ENCODE measurements at regions not wholly inside any gene's neighbourhood (a gene's known extent, or its start where the extent isn't known, plus 50 kb on each side); places are given as distances from the start of the nearest gene placed in this dataset.

GRCh38 chr13:34276764-34277163 is 458.8 kb downstream of the RFC3 start:
- intact Hi-C loops (cut with micrococcal nuclease): no loop called here
- Histone ChIP-seq H3K27me3 (ENCODE audit: insufficient read depth, low read length) (no peaks in the 10 kb centered on the region), H2AFZ (ENCODE audit: low read depth, low read length, poor library complexity, severe bottlenecking) (no peak overlapping the region), H3K9ac (ENCODE audit: low read length) (no peak overlapping the region), H3K4me2 (ENCODE audit: low read length) (no peak overlapping the region), H3K9me3 (ENCODE audit: control insufficient read depth in 1 of 2, insufficient read depth in 1 of 2, low read depth in 1 of 2, low read length in 2 of 2) (no peaks in the 10 kb centered on the region), H3K27ac (ENCODE audit: low read depth, low read length) (no peak overlapping the region), H3K4me3 (replicated peaks in 1 of 2; ENCODE audit: low read depth in 1 of 2, low read length in 2 of 2) (no peak overlapping the region), H3K79me2 (ENCODE audit: insufficient read depth, low read length) (no peaks in the 10 kb centered on the region), H4K20me1 (ENCODE audit: insufficient read depth) (no peaks in the 10 kb centered on the region), H3K36me3 (ENCODE audit: control insufficient read depth in 1 of 2, insufficient read depth in 2 of 2, low read length in 2 of 2) (no peaks in the 10 kb centered on the region), H3K4me1 (ENCODE audit: control insufficient read depth in 1 of 2, insufficient read depth in 2 of 2, low read length in 2 of 2) (no peaks in the 10 kb centered on the region), H3K9me2 (ENCODE audit: insufficient read depth) (no peaks in the 10 kb centered on the region)
- TF ChIP-seq POLR2AphosphoS5 (IDR thresholded peaks at IDR 0.05; ENCODE audit: low read depth, low read length): no peak
- TF ChIP-seq RAD21 (IDR thresholded peaks at IDR 0.05; ENCODE audit: low read depth): no peak
- no peak for TF ChIP-seq YY1 (IDR thresholded peaks at IDR 0.05; ENCODE audit: extremely low read depth, insufficient replicate concordance, low read depth, low read length)
- TF ChIP-seq ZFX (IDR thresholded peaks at IDR 0.05): no peak
- TF ChIP-seq, protein P1, sequence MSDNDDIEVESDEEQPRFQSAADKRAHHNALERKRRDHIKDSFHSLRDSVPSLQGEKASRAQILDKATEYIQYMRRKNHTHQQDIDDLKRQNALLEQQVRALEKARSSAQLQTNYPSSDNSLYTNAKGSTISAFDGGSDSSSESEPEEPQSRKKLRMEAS (IDR thresholded peaks at IDR 0.05): no peak
- no peak for TF ChIP-seq EGR1 (IDR thresholded peaks at IDR 0.05; ENCODE audit: low read depth)
- no peak for TF ChIP-seq EZH2 (IDR thresholded peaks at IDR 0.05)
- TF ChIP-seq FOSL1 (IDR thresholded peaks at IDR 0.05; ENCODE audit: low read depth): no peak
- TF ChIP-seq TCF7L2 (IDR thresholded peaks at IDR 0.05; ENCODE audit: borderline replicate concordance, extremely low read depth, insufficient read depth, insufficient read length): no peak
- no peak for TF ChIP-seq SP1 (IDR thresholded peaks at IDR 0.05; ENCODE audit: low read depth)
- TF ChIP-seq ZNF274 (IDR thresholded peaks at IDR 0.05; ENCODE audit: low read depth, low read length): no peak
- no peak for TF ChIP-seq SRF (IDR thresholded peaks at IDR 0.05; ENCODE audit: low read depth)
- TF ChIP-seq JUND (IDR thresholded peaks at IDR 0.05): no peak
- ChIA-PET RAD21 (ENCODE audit: low non-redundant PET in 1 of 2, low total read pairs in 2 of 2, uncharacterized antibody in 2 of 2, unreplicated experiment in 2 of 2) (no interaction called here), POLR2A (no interaction called here), CTCF (no interaction called here)
- no TSS peak for BruUV-seq (replicated peaks)
- no peak for ATAC-seq
- no peak for DNase-seq (ENCODE audit: low read depth, low spot score)

- Histone ChIP-seq H4K20me1 (ENCODE audit: insufficient read depth) (no peaks in the 10 kb centered on the region), H3K9ac (ENCODE audit: low read length) (no peak overlapping the region), H3K9me2 (ENCODE audit: insufficient read depth) (no peaks in the 10 kb centered on the region), H3K4me3 (replicated peaks in 1 of 2; ENCODE audit: low read depth in 1 of 2, low read length in 2 of 2) (no peak overlapping the region), H3K36me3 (ENCODE audit: control insufficient read depth in 1 of 2, insufficient read depth in 2 of 2, low read length in 2 of 2) (no peaks in the 10 kb centered on the region), H3K4me2 (ENCODE audit: low read length) (no peak overlapping the region), H3K4me1 (ENCODE audit: control insufficient read depth in 1 of 2, insufficient read depth in 2 of 2, low read length in 2 of 2) (no peaks in the 10 kb centered on the region), H3K27me3 (ENCODE audit: insufficient read depth, low read length) (no peaks in the 10 kb centered on the region), H3K79me2 (ENCODE audit: insufficient read depth, low read length) (no peaks in the 10 kb centered on the region), H3K27ac (ENCODE audit: low read depth, low read length) (no peak overlapping the region), H3K9me3 (ENCODE audit: control insufficient read depth in 1 of 2, insufficient read depth in 1 of 2, low read depth in 1 of 2, low read length in 2 of 2) (no peaks in the 10 kb centered on the region), H2AFZ (ENCODE audit: low read depth, low read length, poor library complexity, severe bottlenecking) (no peak overlapping the region)
- POLR2A ChIA-PET: no interaction called here
- BruUV-seq (replicated peaks): no TSS peak
- no peak for DNase-seq (ENCODE audit: low read depth, low spot score)
- intact Hi-C loops (cut with micrococcal nuclease): no loop called here
- RAD21 ChIA-PET (ENCODE audit: low non-redundant PET in 1 of 2, low total read pairs in 2 of 2, uncharacterized antibody in 2 of 2, unreplicated experiment in 2 of 2): no interaction called here
- no peak for TF ChIP-seq EZH2phosphoT487 (IDR thresholded peaks at IDR 0.05; ENCODE audit: borderline replicate concordance)
- no peak for TF ChIP-seq CEBPB (IDR thresholded peaks at IDR 0.05; ENCODE audit: low read depth)
- TF ChIP-seq ZFX (IDR thresholded peaks at IDR 0.05): no peak
- TF ChIP-seq, protein P1 (IDR thresholded peaks at IDR 0.05): no peak
- no peak for ATAC-seq
- CTCF ChIA-PET: no interaction called here
Measured at GRCh38 chr13:34277936-34278335, 460.0 kb downstream of the RFC3 start.
